CD14-positive monocyte (primary cell): ENCODE measurements at regions not wholly inside any gene's neighbourhood (a gene's known extent, or its start where the extent isn't known, plus 50 kb on each side); places are given as distances from the start of the nearest gene placed in this dataset.

ENCODE experiments used
- DNase-seq, 3 donors: peaks; one replicate each; pipeline ENCODE4 v3.0.0-alpha.2; 2011 to 2022
- H2AFZ ChIP-seq: 2 replicates; pipeline ENCODE4 v1.6.0; 2012; ENCODE audit warnings: mild to moderate bottlenecking, low read depth, low read length, inconsistent platforms; ENCODE audit not compliant: insufficient read depth, poor library complexity, severe bottlenecking
- H3K27ac ChIP-seq, 2 donors: 1 replicate in 1 of 2; 2 replicates in 1 of 2; pipeline ENCODE4 v1.5.1; 2012 to 2013; ENCODE audit warnings: low read length in 2 of 2, control low read depth in 1 of 2, inconsistent platforms in 1 of 2, low read depth in 1 of 2, mild to moderate bottlenecking in 1 of 2
- H3K27me3 ChIP-seq, 2 donors: one replicate each; pipeline versions ENCODE4 v1.6.0 to v1.6.1; 2011 to 2013; ENCODE audit warnings: low read length in 2 of 2; ENCODE audit not compliant: control insufficient read depth in 2 of 2, insufficient read depth in 2 of 2
- H3K36me3 ChIP-seq, 2 donors: replicated peaks in 1 of 2; 1 replicate in 1 of 2; 2 replicates in 1 of 2; pipeline versions ENCODE4 v1.5.1 to v1.6.1; 2012 to 2013; ENCODE audit warnings: low read length in 2 of 2, control low read depth in 1 of 2, inconsistent platforms in 1 of 2, mild to moderate bottlenecking in 1 of 2; ENCODE audit not compliant: insufficient read depth in 2 of 2, control insufficient read depth in 1 of 2
- H3K4me1 ChIP-seq, 2 donors: 1 replicate in 1 of 2; 2 replicates in 1 of 2; pipeline versions ENCODE4 v1.5.1 to v1.6.1; 2012 to 2013; ENCODE audit warnings: low read length in 2 of 2, control low read depth in 1 of 2, inconsistent platforms in 1 of 2, mild to moderate bottlenecking in 1 of 2, moderate library complexity in 1 of 2; ENCODE audit not compliant: insufficient read depth in 2 of 2, control insufficient read depth in 1 of 2
- H3K4me2 ChIP-seq: replicated peaks from 2 replicates; pipeline ENCODE3; 2012; ENCODE audit warnings: low read length, moderate library complexity, mild to moderate bottlenecking; ENCODE audit not compliant: poor library complexity, severe bottlenecking; ENCODE audit errors: extremely low read depth
- H3K4me3 ChIP-seq, 3 experiments: fragments of 200-600 bp in 1 of 3; sonication (generic) in 1 of 3; replicated peaks in 1 of 3; 1 replicate in 2 of 3; 2 replicates in 1 of 3; pipeline ENCODE4 v1.5.1; 2011 to 2013; ENCODE audit warnings: low read length in 3 of 3, mild to moderate bottlenecking in 3 of 3, control low read depth in 2 of 3, low read depth in 2 of 3, inconsistent platforms in 1 of 3, moderate library complexity in 1 of 3
- H3K79me2 ChIP-seq: 2 replicates; pipeline ENCODE4 v1.6.0; 2012; ENCODE audit warnings: mild to moderate bottlenecking, control low read depth, inconsistent platforms, low read length, moderate library complexity; ENCODE audit not compliant: insufficient read depth
- H3K9ac ChIP-seq: 2 replicates; pipeline ENCODE4 v1.6.0; 2017; ENCODE audit warnings: low read length, mild to moderate bottlenecking; ENCODE audit not compliant: insufficient read depth, poor library complexity, severe bottlenecking
- H3K9me3 ChIP-seq, 2 donors: replicated peaks in 1 of 2; 1 replicate in 1 of 2; 2 replicates in 1 of 2; pipeline versions ENCODE4 v1.5.1 to v1.6.1; 2012 to 2013; ENCODE audit warnings: low read length in 2 of 2, control low read depth in 1 of 2; ENCODE audit not compliant: control insufficient read depth in 1 of 2, insufficient read depth in 1 of 2
- H4K20me1 ChIP-seq: 2 replicates; pipeline ENCODE4 v1.6.0; 2012; ENCODE audit warnings: mild to moderate bottlenecking, low read length, control low read depth, moderate library complexity; ENCODE audit not compliant: insufficient read depth
- H3K27ac Mint-ChIP-seq, 7 donors: one replicate each; pipeline ENCODE4 v1.8.0; 2020; ENCODE audit warnings: mild to moderate bottlenecking in 7 of 7, mixed read lengths in 7 of 7, moderate library complexity in 6 of 7, inconsistent platforms in 2 of 7
- H3K27me3 Mint-ChIP-seq, 3 donors: one replicate each; pipeline ENCODE4 v1.8.0; 2021 to 2022; ENCODE audit warnings: low read depth in 3 of 3, mild to moderate bottlenecking in 3 of 3, mixed read lengths in 3 of 3, moderate library complexity in 3 of 3, inconsistent platforms in 1 of 3
- H3K36me3 Mint-ChIP-seq, 2 donors: one replicate each; pipeline ENCODE4 v1.8.0; 2020; ENCODE audit warnings: mixed read lengths in 2 of 2, inconsistent platforms in 1 of 2, mild to moderate bottlenecking in 1 of 2
- H3K4me1 Mint-ChIP-seq: one replicate; pipeline ENCODE4 v1.8.0; 2020; ENCODE audit warnings: mild to moderate bottlenecking, mixed read lengths
- H3K4me3 Mint-ChIP-seq, 2 donors: one replicate each; pipeline ENCODE4 v1.8.0; 2020; ENCODE audit warnings: mild to moderate bottlenecking in 2 of 2, mixed read lengths in 2 of 2, moderate library complexity in 1 of 2
- H3K9me3 Mint-ChIP-seq, 7 donors: one replicate each; pipeline ENCODE4 v1.8.0; 2020 to 2022; ENCODE audit warnings: mixed read lengths in 7 of 7, mild to moderate bottlenecking in 6 of 7, moderate library complexity in 6 of 7, inconsistent platforms in 2 of 7
- WGBS: methylation state at CpG from one replicate; pipeline ENCODE4 v1.1.5; 2013; ENCODE audit warnings: missing lambda C conversion rate; ENCODE audit not compliant: insufficient coverage; 5-methylcytosine and 5-hydroxymethylcytosine counted together
- intact Hi-C, 2 donors: fragments of 100-400 bp; cut with micrococcal nuclease; formaldehyde crosslinking; loops; one replicate each; pipeline versions ENCODE4 v1.15.0 to v1.15.1; 2023
- TF ChIP-seq, protein P1 (sequence below): fragments of 200-600 bp; IDR thresholded peaks from one replicate; pipeline ENCODE4 v1.8.0; 2022; ENCODE audit warnings: antibody characterized with exemption, mild to moderate bottlenecking

DNA sequence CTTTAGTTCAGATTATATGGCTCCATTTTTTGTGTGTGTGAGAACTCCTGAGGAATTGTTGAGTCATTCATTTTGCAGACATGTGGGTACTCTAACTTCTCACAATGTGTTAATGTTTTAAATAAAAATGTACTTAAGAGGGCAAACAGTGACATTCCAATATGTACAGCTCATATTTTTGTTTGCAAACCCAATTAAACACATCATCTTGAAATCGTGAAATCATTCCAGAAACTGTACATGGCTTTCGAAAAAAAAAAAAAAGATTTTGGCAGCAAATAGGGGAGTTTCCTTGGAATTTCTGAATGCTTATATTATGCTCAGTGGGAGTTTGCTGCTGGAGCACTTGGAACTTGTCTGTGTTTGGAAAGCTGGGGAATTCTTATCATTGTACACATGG, 85.0 kb downstream of the HPGD start:
- Mint-ChIP-seq H3K27ac (no peak overlapping the region), H3K4me3 (no peak overlapping the region), H3K27me3 (peaks cover 0 to 3% (median 1%) of the 10 kb centered on the region in 3 donors), H3K36me3 (no peaks in the 10 kb centered on the region), H3K9me3 (peaks cover 2 to 20% (median 10%) of the 10 kb centered on the region in 7 donors), H3K4me1 (no peaks in the 10 kb centered on the region)
- H3K4me2 ChIP-seq: no peak overlapping the region
- no CpG with 5 or more reads among the region's 2 CpGs for WGBS
- H3K9me3 ChIP-seq: peaks cover 0 to 17% of the 10 kb centered on the region in 2 donors
- intact Hi-C loops: no loop called here
- no peak overlapping the region for H3K27ac ChIP-seq
- no peaks in the 10 kb centered on the region for H4K20me1 ChIP-seq
- no peaks in the 10 kb centered on the region for H3K36me3 ChIP-seq
- TF ChIP-seq, protein P1, sequence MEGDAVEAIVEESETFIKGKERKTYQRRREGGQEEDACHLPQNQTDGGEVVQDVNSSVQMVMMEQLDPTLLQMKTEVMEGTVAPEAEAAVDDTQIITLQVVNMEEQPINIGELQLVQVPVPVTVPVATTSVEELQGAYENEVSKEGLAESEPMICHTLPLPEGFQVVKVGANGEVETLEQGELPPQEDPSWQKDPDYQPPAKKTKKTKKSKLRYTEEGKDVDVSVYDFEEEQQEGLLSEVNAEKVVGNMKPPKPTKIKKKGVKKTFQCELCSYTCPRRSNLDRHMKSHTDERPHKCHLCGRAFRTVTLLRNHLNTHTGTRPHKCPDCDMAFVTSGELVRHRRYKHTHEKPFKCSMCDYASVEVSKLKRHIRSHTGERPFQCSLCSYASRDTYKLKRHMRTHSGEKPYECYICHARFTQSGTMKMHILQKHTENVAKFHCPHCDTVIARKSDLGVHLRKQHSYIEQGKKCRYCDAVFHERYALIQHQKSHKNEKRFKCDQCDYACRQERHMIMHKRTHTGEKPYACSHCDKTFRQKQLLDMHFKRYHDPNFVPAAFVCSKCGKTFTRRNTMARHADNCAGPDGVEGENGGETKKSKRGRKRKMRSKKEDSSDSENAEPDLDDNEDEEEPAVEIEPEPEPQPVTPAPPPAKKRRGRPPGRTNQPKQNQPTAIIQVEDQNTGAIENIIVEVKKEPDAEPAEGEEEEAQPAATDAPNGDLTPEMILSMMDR: no peak
- H3K79me2 ChIP-seq: no peaks in the 10 kb centered on the region
- no peaks in the 10 kb centered on the region for H3K27me3 ChIP-seq
- H2AFZ ChIP-seq: no peak overlapping the region
- H3K4me1 ChIP-seq: peaks cover 0 to 5% of the 10 kb centered on the region in 2 donors
- DNase-seq: no peak
- H3K9ac ChIP-seq: no peak overlapping the region
- no peak overlapping the region for H3K4me3 ChIP-seq

DNA sequence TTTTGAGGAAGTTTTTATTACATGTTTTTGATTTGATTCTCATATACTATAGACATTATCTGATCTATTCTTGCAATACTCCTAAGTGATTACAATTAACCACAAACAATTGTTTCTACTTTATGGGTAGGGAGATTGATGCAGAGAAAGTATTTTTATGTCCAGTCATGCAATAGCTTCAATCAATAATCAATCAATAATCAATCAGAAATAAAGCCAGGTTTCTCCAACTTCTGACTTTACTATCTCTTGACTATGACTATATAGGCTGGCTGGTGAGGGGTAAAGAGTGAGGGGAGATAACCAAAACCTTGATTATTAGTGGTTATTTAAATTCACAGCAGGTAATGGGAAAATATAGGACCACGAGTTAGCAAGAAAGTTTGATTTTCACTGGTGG, 85.9 kb downstream of the HPGD start:
- Histone ChIP-seq H3K9ac (no peak overlapping the region), H3K27me3 (no peaks in the 10 kb centered on the region), H2AFZ (no peak overlapping the region), H3K36me3 (no peaks in the 10 kb centered on the region), H3K79me2 (no peaks in the 10 kb centered on the region), H3K4me2 (no peak overlapping the region), H4K20me1 (no peaks in the 10 kb centered on the region), H3K4me3 (no peak overlapping the region), H3K27ac (no peak overlapping the region), H3K4me1 (peaks cover 0 to 5% of the 10 kb centered on the region in 2 donors), H3K9me3 (peaks cover 0 to 12% of the 10 kb centered on the region in 2 donors)
- DNase-seq: no peak
- no peaks in the 10 kb centered on the region for H3K36me3 Mint-ChIP-seq
- TF ChIP-seq, protein P1: no peak
- 80% methylated on average over 1 of the region's 1 CpG for WGBS
- H3K4me1 Mint-ChIP-seq: no peaks in the 10 kb centered on the region
- H3K9me3 Mint-ChIP-seq: peaks cover 2 to 16% (median 10%) of the 10 kb centered on the region in 7 donors
- H3K4me3 Mint-ChIP-seq: no peak overlapping the region
- peaks cover 0 to 3% (median 1%) of the 10 kb centered on the region in 3 donors for H3K27me3 Mint-ChIP-seq
- intact Hi-C loops: no loop called here
- H3K27ac Mint-ChIP-seq: no peak overlapping the region
